ENCODE measurements at regions not wholly inside any gene's neighbourhood (a gene's known extent, or its start where the extent isn't known, plus 50 kb on each side); places are given as distances from the start of the nearest gene placed in this dataset.

GRCh38 chr2:21821672-21822227, 698.0 kb downstream of the TDRD15 start:
- no peak for TF ChIP-seq CTCF (conservative IDR thresholded peaks at IDR 0.05 in 1 of 2, IDR thresholded peaks at IDR 0.05 in 1 of 2; ENCODE audit: low read depth in 1 of 2, low read length in 2 of 2)
- no peak for TF ChIP-seq EZH2 (IDR thresholded peaks at IDR 0.05; ENCODE audit: low read length, missing control alignments)
